HG02623 (cell line): ENCODE measurements at regions not wholly inside any gene's neighbourhood (a gene's known extent, or its start where the extent isn't known, plus 50 kb on each side); places are given as distances from the start of the nearest gene placed in this dataset.
A peak's percentile ranks its signal among the peaks of the same experiment; 100 is the strongest.

Experiments used
- ATAC-seq: cut with Tn5 transposase; IDR thresholded peaks from one replicate; pipeline ENCODE4 v1.9.1; 2021; ENCODE audit warnings: moderate library complexity; ENCODE audit not compliant: unreplicated experiment

DNA sequence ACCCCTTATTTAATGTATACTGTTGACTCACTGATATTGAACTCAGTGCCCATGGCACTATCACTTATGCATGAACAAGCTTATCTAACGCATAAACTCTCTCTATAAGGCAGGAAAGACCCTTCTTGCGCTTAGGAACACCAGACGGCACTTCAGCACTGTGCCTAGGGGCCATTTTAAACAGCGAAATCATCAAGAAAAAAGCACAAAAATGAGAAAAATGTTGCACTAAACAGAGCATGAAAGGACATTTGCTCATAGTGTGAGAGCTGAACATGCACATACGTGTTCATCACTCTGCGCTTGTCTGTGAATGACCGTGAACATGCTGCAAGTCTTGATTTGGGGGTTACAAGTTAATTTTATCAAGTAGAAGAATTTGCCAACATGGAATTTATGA is 109.6 kb downstream of the WDR11 start:
- ATAC-seq, result no peak

DNA sequence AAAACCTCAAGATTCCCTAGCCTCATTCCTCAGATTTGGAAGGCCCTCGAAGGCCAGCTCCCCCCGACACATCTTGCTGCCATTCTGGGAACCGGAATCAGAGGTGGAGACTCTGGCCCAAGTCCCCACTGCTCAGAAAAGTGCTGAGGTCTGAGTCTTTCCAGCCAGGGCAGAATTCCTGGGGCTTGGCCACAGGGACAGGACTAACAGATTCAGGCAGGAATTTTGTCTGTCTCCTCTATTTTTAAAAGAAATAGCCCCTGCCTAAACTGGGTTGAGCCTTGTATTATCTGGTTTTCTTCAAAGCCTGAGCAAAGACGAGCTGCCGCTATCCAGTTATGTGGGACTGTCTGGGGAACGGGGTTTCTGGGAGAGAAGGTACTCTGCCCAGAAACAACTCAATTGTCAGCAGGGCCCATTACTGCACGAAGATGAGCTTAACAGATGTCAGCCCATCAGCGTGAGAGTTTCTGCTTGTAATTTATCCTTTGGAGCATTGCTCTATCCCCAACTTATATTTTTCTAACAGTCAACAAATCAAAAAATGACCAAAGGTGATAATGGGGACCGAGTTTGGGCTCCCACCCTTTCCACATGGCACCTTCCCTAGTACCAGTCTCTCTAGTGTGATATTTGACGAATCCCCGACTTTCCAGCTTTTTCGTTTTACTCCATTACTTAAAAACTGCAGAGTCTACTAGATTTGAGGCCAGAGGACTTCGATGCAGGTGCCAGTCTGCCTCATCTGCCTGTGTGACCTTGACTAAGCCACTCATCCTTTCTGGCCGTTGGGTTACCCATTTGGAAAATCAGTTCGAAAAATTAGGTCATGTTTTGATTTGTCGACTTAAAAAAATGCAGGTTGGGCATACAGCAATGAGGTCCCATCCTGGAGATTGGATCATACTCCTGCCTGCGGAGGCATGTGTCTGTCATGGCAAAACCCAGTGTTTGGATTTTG is 110.9 kb downstream of the WDR11 start:
- ATAC-seq, result no peak

DNA sequence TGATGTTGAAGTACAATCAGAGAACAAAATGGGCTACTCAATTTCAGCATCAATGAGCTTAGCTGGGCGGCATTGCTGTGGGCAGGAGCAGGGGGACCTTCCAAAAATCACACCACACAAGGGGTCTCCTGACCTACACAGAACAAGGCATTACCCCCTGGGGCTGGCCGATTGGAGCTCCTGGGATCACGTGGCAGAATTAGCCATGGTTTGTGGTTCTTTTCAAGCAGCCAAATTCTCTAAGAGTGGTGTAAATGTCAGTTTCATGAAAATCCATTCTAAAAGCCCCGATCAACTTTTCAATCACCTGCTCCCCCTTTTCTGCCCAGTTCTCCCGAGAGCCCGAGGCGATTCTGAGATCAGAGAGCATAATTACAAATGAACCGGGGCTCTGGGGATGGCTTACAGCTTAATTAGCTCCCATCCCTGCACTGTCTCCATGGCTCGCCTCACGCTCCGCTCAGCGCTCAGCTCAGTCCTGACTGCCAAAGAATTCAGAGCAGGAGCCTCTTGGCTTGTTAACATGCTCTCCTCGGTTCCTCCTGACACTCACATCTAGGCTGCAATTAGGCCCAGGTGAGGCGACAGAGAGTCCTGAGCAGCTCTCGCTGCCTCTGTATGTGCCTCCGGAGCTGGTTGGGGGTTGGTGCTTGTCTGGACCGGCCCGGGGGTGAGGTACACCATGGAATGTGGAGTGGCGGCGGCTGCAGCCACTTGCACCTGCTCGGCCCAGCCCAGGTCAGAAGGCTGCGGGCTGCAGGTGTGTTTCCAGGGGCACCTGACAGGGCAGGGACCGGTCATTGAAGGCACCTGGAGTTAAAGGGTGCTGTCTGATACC is 111.8 kb downstream of the WDR11 start:
- no peak for ATAC-seq

DNA sequence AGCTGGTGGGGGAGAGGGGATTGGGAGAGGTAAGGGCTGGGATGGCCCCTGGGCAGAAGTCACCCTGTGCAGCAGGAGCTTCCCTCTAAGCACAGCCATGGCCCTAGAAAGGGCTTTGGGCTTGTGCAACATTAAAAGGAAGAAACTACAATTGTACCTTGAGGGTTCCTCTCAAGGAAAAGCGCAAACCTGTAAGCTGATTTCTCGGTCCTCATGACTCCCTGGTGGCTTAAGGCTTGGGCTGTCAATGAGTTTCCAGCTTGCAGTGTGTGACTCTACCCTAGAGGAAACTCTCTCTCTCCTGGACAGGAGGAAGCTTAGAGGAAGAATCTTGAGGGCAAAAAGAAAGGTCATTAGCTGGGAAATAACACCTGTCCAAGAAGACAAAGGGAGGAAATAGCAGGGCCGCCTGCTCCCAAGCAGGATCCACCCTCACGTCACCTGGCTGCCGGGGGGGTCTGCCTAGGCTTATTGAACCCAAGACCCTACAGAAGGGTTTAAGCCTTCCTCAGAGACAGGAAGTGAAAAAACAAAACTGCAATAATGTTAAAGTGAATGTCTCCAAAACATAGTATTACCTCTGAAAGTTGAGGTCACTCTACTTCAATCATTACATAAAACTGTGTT is 112.5 kb downstream of the WDR11 start:
- no peak for ATAC-seq

DNA sequence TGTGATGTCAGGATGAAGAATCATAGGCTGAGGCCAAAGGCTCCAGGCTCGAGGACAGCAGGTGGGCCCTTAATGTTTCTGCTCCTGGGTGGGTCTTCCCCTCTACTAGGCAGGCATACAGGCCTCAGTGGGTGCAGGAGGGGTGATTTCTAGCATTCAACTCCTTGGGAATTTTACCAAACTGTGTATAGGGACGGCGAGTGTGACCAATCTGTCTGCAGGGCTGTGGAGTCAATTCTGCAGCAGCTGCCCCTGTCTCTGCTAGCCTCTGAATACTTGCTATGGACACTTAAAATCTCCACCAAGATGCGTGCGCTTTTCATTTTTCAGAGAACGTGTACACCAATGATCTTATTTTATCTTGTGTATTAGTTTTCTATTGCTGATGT is 115.5 kb downstream of the WDR11 start:
- no peak for ATAC-seq

DNA sequence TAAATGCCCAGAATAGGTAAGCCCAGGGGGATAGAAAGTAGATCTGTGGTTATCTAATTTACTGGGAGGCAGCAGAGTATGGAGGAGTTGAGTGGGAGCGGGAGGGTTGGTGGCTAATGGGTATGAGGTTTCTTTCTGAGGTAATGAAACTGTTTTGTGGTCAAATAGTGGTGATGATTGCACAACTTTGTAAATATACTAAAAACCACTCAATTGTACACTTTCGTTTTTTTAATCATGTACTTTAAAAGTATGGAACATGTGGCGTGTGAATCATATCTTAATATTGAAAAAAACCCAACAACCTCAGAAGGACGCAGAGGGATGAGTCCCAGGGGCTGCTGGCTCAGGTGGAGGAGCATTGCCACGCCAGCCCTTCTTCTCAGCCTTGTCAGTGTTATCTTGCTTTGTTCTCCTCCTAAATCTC is 118.1 kb downstream of the WDR11 start:
- peak; percentile 63 for ATAC-seq

DNA sequence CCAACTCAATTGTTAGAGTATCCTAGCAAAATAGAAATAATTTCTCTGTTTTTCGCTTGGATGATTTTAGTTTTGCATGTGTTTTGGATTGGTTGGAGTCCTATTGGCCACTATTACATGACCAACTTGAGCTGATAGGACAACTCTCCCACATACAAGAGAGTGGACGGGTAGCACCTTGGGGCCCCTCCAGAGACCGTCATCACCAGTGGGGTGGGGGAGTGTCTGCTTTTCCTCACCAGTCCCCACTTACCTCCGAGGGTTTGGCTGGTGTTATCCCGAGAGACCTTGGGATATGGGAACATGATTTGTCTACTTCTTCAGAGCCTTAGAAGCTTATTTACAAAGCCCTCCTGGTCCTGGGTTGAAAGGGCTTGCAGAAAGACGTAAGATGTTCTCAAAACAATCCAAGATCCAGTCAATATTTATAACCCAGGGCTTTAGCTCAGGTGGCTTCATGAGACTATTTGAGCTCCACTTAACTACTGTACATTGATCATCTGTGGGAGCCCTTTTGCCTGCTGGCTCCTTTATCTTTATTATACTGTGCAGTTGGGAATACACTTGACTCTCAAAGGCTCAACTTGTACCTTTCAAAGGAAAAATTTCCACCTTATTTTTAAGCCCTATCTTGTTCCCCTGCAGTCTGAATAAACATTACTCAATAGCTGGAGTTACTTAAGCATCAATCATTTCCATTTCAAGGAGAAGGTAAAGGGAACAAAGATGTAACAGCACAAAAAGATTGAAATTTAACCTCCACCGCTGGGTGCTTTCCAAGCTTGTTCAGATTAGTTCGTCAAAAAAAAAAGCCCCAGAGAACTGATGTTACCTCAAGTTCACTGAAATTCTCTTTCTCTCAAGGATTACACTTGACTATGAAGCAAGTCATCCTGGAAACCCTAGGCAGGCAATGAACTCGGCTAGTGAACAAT is 119.7 kb downstream of the WDR11 start:
- no peak for ATAC-seq

DNA sequence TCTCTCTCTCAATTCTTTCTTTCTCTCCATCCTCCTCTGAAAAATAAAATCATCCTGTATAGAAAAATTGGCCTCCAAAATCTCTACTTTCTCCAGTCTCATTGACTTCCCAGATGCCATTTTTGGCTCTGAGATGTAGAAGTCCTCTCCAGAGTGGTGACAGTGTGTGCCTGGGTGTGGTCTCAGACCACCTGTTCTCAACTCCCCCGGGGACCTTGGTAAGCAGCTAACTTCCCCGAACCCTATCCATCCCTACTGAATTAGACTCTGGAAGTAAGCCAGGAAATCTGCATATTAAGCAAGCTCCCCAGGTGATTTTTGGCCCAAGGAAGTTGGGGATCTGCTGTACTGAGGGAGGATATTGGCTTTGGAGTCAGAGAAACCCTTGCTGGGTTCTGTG is 120.5 kb downstream of the WDR11 start:
- no peak for ATAC-seq

DNA sequence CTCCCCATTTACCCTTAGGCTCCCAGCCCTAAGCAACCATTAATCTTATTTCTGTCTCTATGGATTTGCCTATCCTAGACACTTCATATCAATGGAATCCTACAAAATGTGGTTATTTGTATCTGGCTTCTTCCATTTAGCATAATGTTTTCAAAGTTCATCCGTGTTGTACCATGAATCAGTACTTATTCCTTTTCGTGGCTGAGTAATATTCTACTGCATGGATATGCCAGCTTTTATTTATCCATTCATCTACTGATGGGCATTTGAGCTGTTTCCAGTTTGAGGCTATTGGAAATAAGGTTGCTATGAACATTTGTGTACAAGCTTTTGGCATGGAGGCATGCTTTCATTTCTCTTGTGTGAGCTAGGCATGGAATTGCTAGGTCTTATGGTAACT is 121.1 kb downstream of the WDR11 start:
- ATAC-seq, result no peak

DNA sequence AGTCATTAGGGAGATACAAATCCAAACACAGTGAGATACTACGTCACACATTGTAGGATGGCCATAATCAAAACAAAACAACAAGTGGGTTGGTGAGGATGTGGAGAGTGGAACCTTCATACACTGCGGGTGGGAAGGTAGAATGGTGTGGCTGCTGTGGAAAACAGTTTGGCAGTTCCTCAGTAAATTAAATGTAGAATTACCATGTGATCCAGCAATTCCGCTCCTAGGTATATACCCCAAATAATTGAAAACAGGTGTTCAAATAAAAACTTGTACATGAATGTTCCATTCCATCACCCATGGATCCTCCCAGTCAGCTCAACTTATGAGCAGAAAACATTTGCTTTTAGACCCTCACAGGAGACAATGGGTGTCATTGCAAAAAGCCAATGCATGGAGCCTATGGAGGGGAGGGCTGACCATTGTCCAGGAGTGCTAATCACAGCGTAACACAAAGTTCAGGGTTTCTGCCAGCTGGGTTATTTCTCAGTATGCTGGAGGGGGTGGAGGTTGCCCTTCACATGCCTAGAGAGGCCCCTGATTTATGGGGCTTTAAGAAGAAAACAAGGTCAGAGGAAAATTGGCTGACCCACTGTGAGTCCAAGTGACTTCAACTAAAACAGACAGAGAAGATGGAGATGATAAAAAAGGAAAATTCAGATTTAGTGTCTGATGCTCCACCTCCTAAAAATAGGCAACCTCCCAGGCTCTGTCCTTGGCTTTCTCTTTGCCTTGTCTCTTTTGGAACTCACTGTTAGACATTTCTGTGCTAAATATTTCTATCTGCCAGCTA is 124.1 kb downstream of the WDR11 start:
- ATAC-seq, result no peak

DNA sequence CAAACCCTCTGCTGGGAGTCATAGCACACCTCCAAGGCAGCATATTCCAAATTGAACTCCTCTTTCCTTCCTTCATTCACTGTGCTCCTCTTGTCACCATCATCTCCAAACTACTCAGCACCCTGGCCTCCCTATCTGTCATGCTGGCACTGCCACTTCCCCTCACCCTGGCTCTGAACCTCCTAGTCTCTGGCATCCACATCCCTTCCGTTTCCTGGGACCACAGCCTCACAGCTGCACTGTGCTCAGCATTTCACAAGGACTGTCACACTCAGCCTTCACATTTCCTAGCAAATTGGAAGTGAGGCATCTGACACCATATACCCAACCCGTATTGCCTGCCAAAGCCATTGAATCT is 124.7 kb downstream of the WDR11 start:
- ATAC-seq, result no peak

DNA sequence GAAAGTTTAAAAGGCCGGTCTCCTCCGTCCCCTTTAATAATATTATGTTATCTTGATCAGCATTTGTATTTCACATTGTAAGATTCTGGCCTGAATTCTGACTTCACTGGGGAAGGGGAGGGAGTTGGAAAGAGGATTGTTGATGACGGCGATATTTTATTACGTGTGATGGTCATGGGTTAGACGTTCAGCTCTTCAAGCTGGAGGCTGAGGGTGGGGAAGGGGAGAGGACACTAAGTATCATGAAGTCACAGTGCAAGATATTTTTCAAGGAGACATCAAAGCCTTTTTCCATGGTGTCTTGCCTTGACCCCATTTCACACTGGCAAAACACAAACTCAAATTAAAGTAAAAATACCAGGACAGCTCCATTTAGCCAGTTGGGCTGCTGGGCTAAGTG is 126.7 kb downstream of the WDR11 start:
- ATAC-seq, result no peak

DNA sequence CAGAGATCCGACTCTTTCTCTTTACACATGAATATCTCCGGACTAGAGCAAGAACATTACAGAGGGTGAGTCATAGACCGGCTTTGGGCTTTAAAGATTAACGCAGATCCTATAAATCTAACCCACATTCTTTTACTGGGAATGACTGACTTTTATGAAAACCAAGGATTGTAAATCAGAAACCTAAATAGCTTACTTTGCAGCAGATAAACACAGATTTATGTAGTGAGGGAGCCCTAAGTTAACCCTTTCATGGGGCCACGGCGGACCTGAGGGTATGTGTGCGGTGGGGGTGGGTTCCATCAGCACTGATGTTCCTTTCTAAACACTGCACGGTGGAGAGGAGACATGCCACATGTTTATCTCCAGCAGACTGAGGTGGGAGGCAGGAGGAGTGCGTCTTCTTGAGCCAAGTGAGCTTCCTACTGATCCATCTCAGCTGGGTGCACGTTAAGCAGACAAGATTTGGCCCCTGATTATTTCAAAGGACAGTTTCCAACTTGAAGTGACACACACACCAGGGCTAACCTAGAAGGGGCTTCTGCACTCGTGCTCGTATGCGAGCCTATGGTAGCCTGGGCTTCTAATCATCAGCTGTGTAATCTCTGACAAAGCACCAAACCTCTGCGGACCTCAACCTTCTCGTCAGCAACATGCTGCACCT is 127.6 kb downstream of the WDR11 start:
- ATAC-seq, result no peak

DNA sequence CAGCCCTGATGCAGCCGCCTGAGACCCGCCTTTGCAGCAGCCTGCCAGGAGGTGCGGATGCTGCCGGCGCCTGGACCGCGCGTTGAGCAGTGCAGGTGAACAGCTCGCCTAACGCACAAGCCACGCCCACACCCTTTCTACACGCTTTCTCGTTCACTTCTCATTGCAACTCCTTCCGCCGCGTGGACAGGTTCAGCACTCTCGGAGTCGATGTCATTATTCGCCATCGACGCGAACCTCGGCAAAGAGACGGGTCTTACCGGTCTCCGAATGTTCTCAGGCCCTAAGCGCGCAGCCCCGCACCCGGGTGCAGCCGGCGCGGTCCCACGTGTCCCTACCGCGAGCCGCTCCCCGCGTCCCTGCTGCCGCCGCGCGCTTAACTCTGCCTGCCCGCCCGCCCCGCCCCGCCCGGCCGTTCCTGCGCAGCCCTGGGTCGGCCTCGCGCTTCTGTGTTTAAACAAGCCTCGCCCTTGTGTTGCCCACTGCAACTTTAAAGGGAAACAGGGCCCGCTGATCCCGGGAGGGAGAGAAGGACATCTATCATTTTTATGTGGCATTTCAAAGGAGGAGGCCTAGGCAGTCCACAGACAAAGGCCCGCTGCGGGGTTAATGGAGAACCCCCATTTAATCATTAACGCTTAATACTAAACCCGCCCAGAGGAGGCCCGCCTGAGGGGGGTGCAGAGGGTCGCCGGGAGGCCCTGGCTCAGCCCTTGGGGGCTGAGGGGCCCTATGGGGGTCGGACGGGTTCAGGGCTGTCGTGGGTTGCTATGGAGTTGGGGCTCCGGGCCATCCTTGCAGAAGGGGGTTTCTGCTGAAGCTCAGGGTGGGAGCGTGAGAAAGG is 128.5 kb downstream of the WDR11 start:
- ATAC-seq, result no peak

DNA sequence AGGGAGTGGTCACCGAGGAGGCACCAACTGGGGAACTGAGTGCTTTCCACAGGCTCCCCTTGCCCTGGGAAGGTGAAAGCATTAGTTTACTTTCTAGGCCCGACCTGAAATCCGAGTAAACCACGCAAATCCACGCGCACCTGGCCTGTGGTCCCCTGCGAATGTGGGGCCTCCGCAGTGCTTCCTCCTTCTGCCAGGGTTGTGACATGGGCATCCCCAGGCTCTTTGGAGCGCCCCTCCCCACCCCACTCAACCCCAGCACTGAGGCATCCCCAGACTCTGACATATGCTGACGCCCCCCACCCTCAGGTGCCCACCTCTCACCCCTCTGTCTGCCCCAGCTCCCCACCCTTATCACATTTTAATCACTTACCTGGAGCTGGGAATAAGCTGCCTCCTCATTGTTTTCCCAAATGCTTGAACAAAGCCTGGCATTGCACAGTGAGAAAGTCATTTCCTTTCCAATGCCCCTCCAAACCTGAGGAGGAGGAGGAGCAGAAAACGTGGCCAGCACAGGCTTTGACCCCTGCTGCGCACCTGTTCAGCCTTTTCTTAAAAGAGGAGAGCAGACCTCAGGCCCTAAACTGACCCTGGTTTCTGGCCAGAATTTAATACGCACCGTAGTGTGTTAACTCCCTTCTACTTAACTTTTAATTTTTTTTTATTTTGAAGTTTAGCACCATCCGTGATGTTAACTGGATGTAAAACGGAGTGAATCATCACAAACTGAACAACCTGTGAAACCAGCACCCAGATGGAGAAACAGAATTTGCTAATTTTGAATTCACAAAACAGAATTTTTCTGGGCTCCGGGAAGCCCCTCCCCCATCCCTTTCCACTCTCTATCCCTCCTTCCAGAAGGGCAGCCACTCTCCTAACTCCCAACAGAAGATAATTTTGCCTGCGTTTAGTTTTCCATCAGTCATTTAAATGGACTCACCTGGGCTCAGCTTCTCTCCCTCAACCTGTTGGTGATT is 129.4 kb downstream of the WDR11 start:
- ATAC-seq, result no peak

DNA sequence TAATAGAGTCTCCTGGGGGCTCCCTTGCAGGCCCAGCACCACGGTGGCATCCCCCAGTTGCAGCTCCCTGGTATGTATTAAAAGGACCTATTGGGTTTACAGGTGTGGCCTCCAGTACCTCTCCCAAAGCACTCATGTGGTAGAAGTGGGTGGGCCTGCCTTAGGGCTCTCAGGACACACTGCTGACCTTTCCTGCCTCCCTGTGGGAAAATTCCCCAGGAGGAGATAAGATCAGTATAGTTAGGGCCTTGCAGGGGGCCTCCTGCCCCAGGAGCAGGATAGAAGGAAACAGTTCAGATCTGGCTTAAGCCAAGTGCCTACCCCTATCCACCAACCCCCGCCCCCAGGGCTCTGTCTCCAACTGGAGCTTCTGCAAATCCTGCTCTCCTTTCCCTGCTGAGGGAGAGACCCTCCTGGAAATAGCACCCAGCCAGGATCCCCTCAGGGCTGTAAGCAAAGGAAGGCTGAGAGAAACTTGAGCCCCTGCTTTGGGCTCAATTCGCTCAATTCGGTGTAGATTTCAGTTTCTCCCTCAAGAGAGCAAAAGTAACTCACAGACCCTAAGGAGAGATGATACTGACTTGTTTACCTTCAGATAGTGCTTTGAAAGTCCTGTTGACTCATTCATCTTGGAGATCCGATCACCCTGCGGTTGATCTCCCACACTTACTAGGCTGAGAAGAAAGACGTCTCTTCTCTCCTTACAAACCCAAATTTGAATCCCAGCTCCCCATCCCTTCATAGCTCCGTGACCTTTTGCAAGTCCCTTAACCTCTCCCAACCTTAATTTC is 130.6 kb downstream of the WDR11 start:
- no peak for ATAC-seq
